ENCODE measurements at regions not wholly inside any gene's neighbourhood (a gene's known extent, or its start where the extent isn't known, plus 50 kb on each side); places are given as distances from the start of the nearest gene placed in this dataset.

GRCh38 chr2:12027136-12027535, 280.7 kb downstream of the LPIN1 start:
- H3K27me3 ChIP-seq, result no peaks in the 10 kb centered on the region
- no peak overlapping the region for H3K4me3 ChIP-seq
- TF ChIP-seq POLR2A (IDR thresholded peaks at IDR 0.05) (no peak), CTCF (IDR thresholded peaks at IDR 0.05) (no peak)
- no peaks in the 10 kb centered on the region for H3K9me3 ChIP-seq (replicated peaks in 1 of 3)
- 83 to 90% (median 84%) methylated on average over 2 of the region's 2 CpGs for WGBS, 4 donors
- no peak for DNase-seq
- intact Hi-C loops (cut with DNase I), result no loop called here
- H3K27ac ChIP-seq, result no peak overlapping the region
- no peaks in the 10 kb centered on the region for H3K4me1 ChIP-seq (replicated peaks in 1 of 2)
- no peaks in the 10 kb centered on the region for H3K36me3 ChIP-seq (replicated peaks in 1 of 2)

GRCh38 chr2:12031866-12032265, 285.4 kb downstream of the LPIN1 start:
- no peak for DNase-seq
- Histone ChIP-seq H3K27ac (no peak overlapping the region), H3K9me3 (replicated peaks in 1 of 3) (no peaks in the 10 kb centered on the region), H3K4me3 (no peak overlapping the region), H3K36me3 (replicated peaks in 1 of 2) (no peaks in the 10 kb centered on the region), H3K4me1 (replicated peaks in 1 of 2) (no peaks in the 10 kb centered on the region), H3K27me3 (no peaks in the 10 kb centered on the region)
- TF ChIP-seq CTCF (IDR thresholded peaks at IDR 0.05) (no peak), POLR2A (IDR thresholded peaks at IDR 0.05) (no peak)
- intact Hi-C loops (cut with DNase I), result no loop called here
- 79 to 90% (median 83%) methylated on average over 4 of the region's 4 CpGs for WGBS, 4 donors

GRCh38 chr2:12032398-12032797, 286.0 kb downstream of the LPIN1 start:
- no peaks in the 10 kb centered on the region for H3K9me3 ChIP-seq (replicated peaks in 1 of 3)
- no peak overlapping the region for H3K4me3 ChIP-seq
- 81 to 84% (median 82%) methylated on average over 3 of the region's 3 CpGs for WGBS, 4 donors
- H3K36me3 ChIP-seq (replicated peaks in 1 of 2), result no peaks in the 10 kb centered on the region
- H3K27ac ChIP-seq, result no peak overlapping the region
- intact Hi-C loops (cut with DNase I), result no loop called here
- TF ChIP-seq CTCF (IDR thresholded peaks at IDR 0.05), result no peak
- TF ChIP-seq POLR2A (IDR thresholded peaks at IDR 0.05), result no peak
- H3K4me1 ChIP-seq (replicated peaks in 1 of 2), result no peaks in the 10 kb centered on the region
- H3K27me3 ChIP-seq, result no peaks in the 10 kb centered on the region
- no peak for DNase-seq

- no peak for DNase-seq
- H3K27me3 ChIP-seq, result no peaks in the 10 kb centered on the region
- H3K36me3 ChIP-seq (replicated peaks in 1 of 2), result no peaks in the 10 kb centered on the region
- H3K4me1 ChIP-seq (replicated peaks in 1 of 2), result no peaks in the 10 kb centered on the region
- WGBS, 4 donors, result 57 to 71% (median 62%) methylated on average over 2 of the region's 2 CpGs
- no peak overlapping the region for H3K4me3 ChIP-seq
- H3K9me3 ChIP-seq (replicated peaks in 1 of 3), result no peaks in the 10 kb centered on the region
- no peak for TF ChIP-seq POLR2A (IDR thresholded peaks at IDR 0.05)
- no peak for TF ChIP-seq CTCF (IDR thresholded peaks at IDR 0.05)
- intact Hi-C loops (cut with DNase I), result no loop called here
- H3K27ac ChIP-seq, result no peak overlapping the region
These were observed 286.5 kb downstream of the LPIN1 start for GRCh38 chr2:12032975-12033374.
